Right lobe of liver (tissue), 6 donors: ENCODE measurements at regions not wholly inside any gene's neighbourhood (a gene's known extent, or its start where the extent isn't known, plus 50 kb on each side); places are given as distances from the start of the nearest gene placed in this dataset.

Experiments used
- ATAC-seq, 4 donors: fragments of 200-7000 bp; cut with Tn5 transposase; one replicate each; pipeline ENCODE4 v1.9.1; 2020; ENCODE audit warnings: mild to moderate bottlenecking in 4 of 4, moderate library complexity in 4 of 4
- DNase-seq, 3 donors: peaks; one replicate each; pipeline ENCODE4 v3.0.0-alpha.2; 2020
- H3K27ac ChIP-seq, 3 donors: fragments of 200-600 bp; one replicate each; pipeline ENCODE4 v1.8.0; 2022
- H3K27me3 ChIP-seq, 2 donors: fragments of 200-600 bp; one replicate each; pipeline ENCODE4 v1.8.0; 2022
- H3K36me3 ChIP-seq, 4 donors: fragments of 200-600 bp; sonication (generic) in 1 of 4; one replicate each; pipeline versions ENCODE4 v1.5.1 to v1.8.0; 2017 to 2022; ENCODE audit warnings: control low read depth in 1 of 4
- H3K4me1 ChIP-seq, 4 donors: fragments of 200-600 bp; sonication (generic) in 1 of 4; one replicate each; pipeline versions ENCODE4 v1.5.1 to v1.8.0; 2017 to 2022; ENCODE audit warnings: control low read depth in 1 of 4
- H3K4me3 ChIP-seq, 3 donors: fragments of 200-600 bp; one replicate each; pipeline ENCODE4 v1.8.0; 2022
- H3K9me3 ChIP-seq, 4 donors: fragments of 200-600 bp; sonication (generic) in 1 of 4; one replicate each; pipeline versions ENCODE4 v1.5.1 to v1.8.0; 2017 to 2022; ENCODE audit warnings: control low read depth in 1 of 4
- POLR2A ChIP-seq: fragments of 450-650 bp; IDR thresholded peaks from one replicate; pipeline ENCODE4 v1.6.1; 2017; ENCODE audit warnings: antibody characterized with exemption, mild to moderate bottlenecking
- WGBS: methylation state at CpG from one replicate; pipeline ENCODE4 v1.1.6; 2018; ENCODE audit warnings: low coverage, low lambda C conversion rate; ENCODE audit not compliant: insufficient coverage; ENCODE audit errors: missing lambda C conversion rate; 5-methylcytosine and 5-hydroxymethylcytosine counted together
- intact Hi-C, 2 donors: fragments of 100-400 bp; cut with DNase I; formaldehyde crosslinking; loops; one replicate each; pipeline versions ENCODE4 v1.11.2 to v1.14.1; 2022
- TF ChIP-seq, protein P1 (sequence below), 4 donors: fragments of 200-600 bp in 3 of 4; fragments of 450-650 bp in 1 of 4; IDR thresholded peaks; one replicate each; pipeline versions ENCODE4 v1.5.1 to v1.8.0; 2016 to 2022; ENCODE audit warnings: antibody characterized with exemption in 4 of 4, mild to moderate bottlenecking in 2 of 4
- donor health status: DM: no; HTN: yes; CAD: no.
- donor health status: DM: no; HTN: no; CAD: no.
- donor health status: DM: no; HTN: no; CAD: no.
- donor health status: DM: no; HTN: yes; CAD: no.
- donor health status: DM: no; HTN: yes; CAD: no.

DNA sequence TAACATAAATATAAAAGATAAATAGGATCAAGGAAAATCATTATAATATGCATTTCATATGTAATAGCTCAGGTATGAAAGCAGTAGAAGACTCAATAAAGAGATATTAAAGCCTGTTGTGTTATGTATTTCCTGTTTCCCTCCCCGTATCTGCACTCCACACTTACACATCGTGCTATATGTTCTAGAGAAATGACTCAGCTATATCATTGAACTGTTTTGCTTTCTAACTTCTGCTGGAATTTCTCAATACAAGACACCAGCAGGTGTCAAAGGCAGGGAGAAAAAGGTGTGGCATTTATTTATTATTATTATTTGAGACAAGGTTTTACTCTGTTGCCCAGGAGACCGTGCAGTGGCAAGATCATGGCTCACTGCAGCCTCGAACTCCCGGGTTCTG, 842.8 kb upstream of the CNTN5 start:
- Histone ChIP-seq H3K4me1 (no peaks in the 10 kb centered on the region), H3K36me3 (no peaks in the 10 kb centered on the region), H3K27ac (no peak overlapping the region), H3K9me3 (no peaks in the 10 kb centered on the region), H3K27me3 (no peaks in the 10 kb centered on the region), H3K4me3 (no peak overlapping the region)
- WGBS, result 47% methylated on average over 5 of the region's 5 CpGs
- DNase-seq, result no peak
- intact Hi-C loops, result no loop called here
- no peak for ATAC-seq
- TF ChIP-seq, protein P1, sequence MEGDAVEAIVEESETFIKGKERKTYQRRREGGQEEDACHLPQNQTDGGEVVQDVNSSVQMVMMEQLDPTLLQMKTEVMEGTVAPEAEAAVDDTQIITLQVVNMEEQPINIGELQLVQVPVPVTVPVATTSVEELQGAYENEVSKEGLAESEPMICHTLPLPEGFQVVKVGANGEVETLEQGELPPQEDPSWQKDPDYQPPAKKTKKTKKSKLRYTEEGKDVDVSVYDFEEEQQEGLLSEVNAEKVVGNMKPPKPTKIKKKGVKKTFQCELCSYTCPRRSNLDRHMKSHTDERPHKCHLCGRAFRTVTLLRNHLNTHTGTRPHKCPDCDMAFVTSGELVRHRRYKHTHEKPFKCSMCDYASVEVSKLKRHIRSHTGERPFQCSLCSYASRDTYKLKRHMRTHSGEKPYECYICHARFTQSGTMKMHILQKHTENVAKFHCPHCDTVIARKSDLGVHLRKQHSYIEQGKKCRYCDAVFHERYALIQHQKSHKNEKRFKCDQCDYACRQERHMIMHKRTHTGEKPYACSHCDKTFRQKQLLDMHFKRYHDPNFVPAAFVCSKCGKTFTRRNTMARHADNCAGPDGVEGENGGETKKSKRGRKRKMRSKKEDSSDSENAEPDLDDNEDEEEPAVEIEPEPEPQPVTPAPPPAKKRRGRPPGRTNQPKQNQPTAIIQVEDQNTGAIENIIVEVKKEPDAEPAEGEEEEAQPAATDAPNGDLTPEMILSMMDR (IDR thresholded peaks at IDR 0.05), result no peak
- TF ChIP-seq POLR2A, result no peak

DNA sequence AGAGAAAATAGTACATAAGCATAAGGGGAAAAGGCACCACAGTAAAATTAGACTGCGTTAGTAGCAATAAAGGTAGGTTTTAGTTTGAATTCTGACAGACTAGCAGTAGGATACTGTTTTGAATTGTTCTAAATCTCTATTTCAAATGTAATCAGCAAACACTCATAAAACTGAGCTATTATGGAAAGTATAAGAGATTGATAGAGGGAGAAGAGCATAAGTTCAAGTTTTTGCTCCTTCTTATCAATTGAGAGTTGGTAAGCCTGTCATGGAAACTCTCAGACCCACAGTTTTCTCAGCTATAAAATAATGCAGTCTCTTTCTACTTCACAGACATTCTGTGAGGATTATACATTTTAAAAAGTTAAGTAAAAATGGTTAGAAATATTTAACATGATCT, 840.2 kb upstream of the CNTN5 start:
- Histone ChIP-seq H3K4me3 (no peak overlapping the region), H3K27ac (no peak overlapping the region), H3K9me3 (no peaks in the 10 kb centered on the region), H3K36me3 (no peaks in the 10 kb centered on the region), H3K27me3 (no peaks in the 10 kb centered on the region), H3K4me1 (no peaks in the 10 kb centered on the region)
- WGBS, result 56% methylated on average over 1 of the region's 1 CpG
- TF ChIP-seq POLR2A, result no peak
- TF ChIP-seq, protein P1 (IDR thresholded peaks at IDR 0.05), result no peak
- no peak for ATAC-seq
- intact Hi-C loops, result no loop called here
- no peak for DNase-seq

DNA sequence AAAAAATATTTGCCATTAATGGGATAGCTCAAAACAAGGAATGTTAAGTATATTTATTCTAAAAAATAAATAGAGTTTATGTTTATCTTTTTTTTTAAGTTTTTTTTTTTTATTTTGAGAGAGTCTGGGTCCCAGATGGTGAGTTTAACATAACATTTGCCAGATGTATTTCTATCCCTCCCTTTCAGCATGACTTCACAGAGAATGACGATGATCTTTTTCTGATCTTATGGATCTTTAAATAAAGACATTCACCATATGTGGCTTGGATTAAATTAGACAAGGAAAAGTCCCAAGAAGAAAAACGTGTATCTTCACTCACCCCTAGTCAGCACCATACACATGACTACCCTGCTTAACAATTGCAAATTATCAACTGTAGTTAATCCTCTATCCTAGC, 839.8 kb upstream of the CNTN5 start:
- H3K27me3 ChIP-seq, result no peaks in the 10 kb centered on the region

DNA sequence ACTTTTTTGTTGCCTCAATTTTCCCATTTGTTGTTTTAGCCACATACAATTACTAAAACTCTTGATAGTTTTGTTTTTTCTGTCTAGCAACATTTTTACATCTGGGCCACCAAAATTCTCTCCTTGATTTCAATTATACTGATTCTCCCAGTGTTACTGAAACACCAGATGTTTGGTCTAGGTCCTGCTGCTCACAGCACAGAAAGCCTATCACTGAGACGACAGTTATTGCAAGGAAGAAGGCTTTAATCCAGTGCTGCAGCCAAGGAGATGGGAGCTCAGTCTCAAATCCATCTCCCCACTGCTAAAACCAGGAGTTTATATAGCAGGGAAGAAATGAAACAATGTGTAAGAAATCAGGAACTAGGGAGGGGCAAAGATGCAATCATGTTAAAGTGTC, 837.7 kb upstream of the CNTN5 start:
- Histone ChIP-seq H3K36me3 (no peaks in the 10 kb centered on the region), H3K4me3 (no peak overlapping the region), H3K4me1 (no peaks in the 10 kb centered on the region), H3K9me3 (no peaks in the 10 kb centered on the region), H3K27ac (no peak overlapping the region), H3K27me3 (no peaks in the 10 kb centered on the region)
- no peak for ATAC-seq
- WGBS, result 32% methylated on average over 1 of the region's 1 CpG
- DNase-seq, result no peak
- intact Hi-C loops, result no loop called here
- TF ChIP-seq, protein P1 (IDR thresholded peaks at IDR 0.05), result no peak
- TF ChIP-seq POLR2A, result no peak

More for the DNA sequence above, 839.8 kb upstream of the CNTN5 start:
- no peak for ATAC-seq
- Histone ChIP-seq H3K4me3 (no peak overlapping the region), H3K4me1 (no peaks in the 10 kb centered on the region), H3K27ac (no peak overlapping the region), H3K9me3 (no peaks in the 10 kb centered on the region), H3K36me3 (no peaks in the 10 kb centered on the region)
- no peak for DNase-seq
- intact Hi-C loops, result no loop called here
- no peak for TF ChIP-seq POLR2A
- TF ChIP-seq, protein P1 (IDR thresholded peaks at IDR 0.05), result no peak
- 23% methylated on average over 2 of the region's 2 CpGs for WGBS

DNA sequence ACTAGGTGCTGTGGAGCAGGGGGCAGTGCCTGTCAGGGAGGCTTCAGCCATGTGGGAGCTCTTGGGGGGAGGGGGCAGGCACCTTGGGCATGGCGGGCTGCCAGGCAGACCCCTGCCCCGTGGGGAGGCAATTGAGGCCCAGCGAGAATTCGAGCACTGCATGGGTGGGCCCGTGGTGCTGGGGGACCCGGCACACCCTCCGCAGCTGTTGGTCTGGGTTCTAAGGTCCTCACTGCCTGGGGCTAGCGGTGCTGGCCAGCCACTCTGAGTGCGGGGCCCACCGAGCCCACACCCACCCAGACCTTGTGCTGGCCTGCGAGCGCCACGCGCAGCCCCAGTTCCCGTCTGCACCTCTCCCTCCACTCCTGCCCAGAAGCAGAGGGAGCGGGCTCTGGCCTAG, 835.5 kb upstream of the CNTN5 start:
- intact Hi-C loops, result no loop called here
- TF ChIP-seq, protein P1 (IDR thresholded peaks at IDR 0.05), result no peak
- TF ChIP-seq POLR2A, result no peak
- H3K36me3 ChIP-seq, result no peaks in the 10 kb centered on the region
- no peaks in the 10 kb centered on the region for H3K4me1 ChIP-seq
- H3K4me3 ChIP-seq, result no peak overlapping the region
- WGBS, result no CpG with 5 or more reads among the region's 16 CpGs
- no peaks in the 10 kb centered on the region for H3K9me3 ChIP-seq
- peak in 1 of 4 donors; percentile 31 for ATAC-seq
- no peak overlapping the region for H3K27ac ChIP-seq
- DNase-seq, result no peak
- H3K27me3 ChIP-seq, result no peaks in the 10 kb centered on the region
